Stimulated activated CD4-positive, alpha-beta T cell treated with anti-CD3 and anti-CD28 coated beads, Interleukin-1b, Interleukin-23, amount 100 ng/mL, for 48 hours (primary cell): ENCODE measurements at regions not wholly inside any gene's neighbourhood (a gene's known extent, or its start where the extent isn't known, plus 50 kb on each side); places are given as distances from the start of the nearest gene placed in this dataset.
"Not testable (repeated sequence)": the region's sequence is repeated elsewhere in the genome, so short reads cannot be mapped to it uniquely, and the experiment has no call there.

ENCODE experiments used
- DNase-seq: peaks from one replicate; pipeline ENCODE4 v3.0.0-alpha.2; 2020

GRCh38 chr7:17020250-17020649, 138.5 kb upstream of the AGR3 start:
- DNase-seq = no peak

GRCh38 chr7:17021205-17021604, 139.4 kb upstream of the AGR3 start:
- no peak for DNase-seq

- peak; percentile 38 for DNase-seq
Measured at GRCh38 chr7:17022920-17023319, 141.1 kb upstream of the AGR3 start.

- DNase-seq = no peak
Measured at GRCh38 chr7:17026269-17026668, 144.5 kb upstream of the AGR3 start.

- DNase-seq = no peak
Measured at GRCh38 chr7:17027143-17027788, 145.5 kb upstream of the AGR3 start.

GRCh38 chr7:17027789-17028152, 146.0 kb upstream of the AGR3 start:
- no peak for DNase-seq

- no peak for DNase-seq
Measured at GRCh38 chr7:17029150-17029549, 147.4 kb upstream of the AGR3 start.

GRCh38 chr7:17030559-17030958, 148.8 kb upstream of the AGR3 start:
- no peak for DNase-seq

- DNase-seq = no peak
Measured at GRCh38 chr7:17031906-17032551, 150.2 kb upstream of the AGR3 start.

GRCh38 chr7:17033245-17033644, 151.5 kb upstream of the AGR3 start:
- no peak for DNase-seq

- no peak for DNase-seq
Measured at GRCh38 chr7:17036584-17036983, 154.8 kb upstream of the AGR3 start.

GRCh38 chr7:17037356-17037755, 155.6 kb upstream of the AGR3 start:
- DNase-seq = no peak

GRCh38 chr7:17038160-17038782, 156.5 kb upstream of the AGR3 start:
- no peak for DNase-seq

- DNase-seq = no peak
Measured at GRCh38 chr7:17038783-17039170, 157.0 kb upstream of the AGR3 start.

- no peak for DNase-seq
Measured at GRCh38 chr7:17039372-17039771, 157.6 kb upstream of the AGR3 start.

GRCh38 chr7:17040716-17041115, 158.9 kb upstream of the AGR3 start:
- DNase-seq = no peak

- no peak for DNase-seq
Measured at GRCh38 chr7:17041324-17041723, 159.5 kb upstream of the AGR3 start.

GRCh38 chr7:17042211-17042610, 160.4 kb upstream of the AGR3 start:
- no peak for DNase-seq

GRCh38 chr7:17043012-17043877, 161.5 kb upstream of the AGR3 start:
- DNase-seq = no peak

- DNase-seq = no peak
Measured at GRCh38 chr7:17044396-17044795, 162.6 kb upstream of the AGR3 start.

GRCh38 chr7:17044861-17045260, 163.1 kb upstream of the AGR3 start:
- DNase-seq = no peak

- no peak for DNase-seq
Measured at GRCh38 chr7:17046259-17046658, 164.5 kb upstream of the AGR3 start.

- DNase-seq = no peak
Measured at GRCh38 chr7:17046666-17047065, 164.9 kb upstream of the AGR3 start.

- not testable (repeated sequence) for DNase-seq
Measured at GRCh38 chr7:17053164-17053563, 171.4 kb upstream of the AGR3 start.
